Erythroblast (primary cell): ENCODE measurements at regions not wholly inside any gene's neighbourhood (a gene's known extent, or its start where the extent isn't known, plus 50 kb on each side); places are given as distances from the start of the nearest gene placed in this dataset.

Experiments
- GATA1 ChIP-seq: IDR thresholded peaks from 2 replicates; pipeline ENCODE4 v1.6.1; 2011; ENCODE audit warnings: low read depth, mild to moderate bottlenecking, control low read depth, low read length, moderate library complexity
- POLR2A ChIP-seq: IDR thresholded peaks from 2 replicates; pipeline ENCODE4 v1.6.1; 2011; ENCODE audit warnings: mild to moderate bottlenecking, low read length

GRCh38 chr7:36014961-36015360 is 138.1 kb upstream of the EEPD1 start:
- TF ChIP-seq POLR2A (no peak), GATA1 (no peak)
